Skeletal muscle satellite cell (primary cell): ENCODE measurements at regions not wholly inside any gene's neighbourhood (a gene's known extent, or its start where the extent isn't known, plus 50 kb on each side); places are given as distances from the start of the nearest gene placed in this dataset.

Source experiments
- H3K27me3 ChIP-seq: 2 replicates; pipeline ENCODE4 v1.7.0; 2013; ENCODE audit warnings: low read length; ENCODE audit not compliant: control insufficient read depth, insufficient read depth
- H3K36me3 ChIP-seq: 2 replicates; pipeline ENCODE4 v1.7.0; 2013; ENCODE audit warnings: mild to moderate bottlenecking, control low read depth, low read length; ENCODE audit not compliant: insufficient read depth
- H3K4me1 ChIP-seq: 2 replicates; pipeline ENCODE4 v1.7.0; 2013; ENCODE audit warnings: low read length; ENCODE audit not compliant: control insufficient read depth, insufficient read depth
- H3K4me2 ChIP-seq: 2 replicates; pipeline ENCODE4 v1.7.0; 2013; ENCODE audit warnings: mild to moderate bottlenecking, low read length
- H3K4me3 ChIP-seq: 2 replicates; pipeline ENCODE4 v1.7.0; 2013; ENCODE audit warnings: low read length
- H3K9ac ChIP-seq: 2 replicates; pipeline ENCODE4 v1.7.0; 2013; ENCODE audit warnings: mild to moderate bottlenecking, low read depth, low read length, moderate library complexity
- H3K9me3 ChIP-seq: replicated peaks from 2 replicates; pipeline ENCODE4 v1.7.0; 2013; ENCODE audit warnings: mild to moderate bottlenecking, control low read depth, low read length

DNA sequence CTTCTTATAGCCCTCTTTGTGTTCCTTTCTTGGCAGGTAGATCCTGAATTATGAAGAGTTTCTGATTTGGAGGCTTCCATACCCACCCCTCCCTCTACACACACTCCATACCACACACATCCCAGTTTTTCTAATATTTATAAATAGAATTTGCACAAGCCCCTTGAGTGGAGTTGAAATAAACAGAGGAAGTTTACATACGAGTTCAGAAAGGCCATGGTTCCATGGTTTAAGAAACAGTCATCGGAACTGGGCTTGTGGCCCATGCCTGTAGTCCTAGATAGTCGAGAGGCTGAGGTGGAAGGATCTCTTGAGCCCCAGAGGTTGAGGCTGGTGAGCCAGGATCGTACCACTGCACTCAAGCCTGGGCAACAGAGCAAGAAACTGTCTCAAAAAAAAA, 62.7 kb upstream of the TANC1 start:
- H3K4me1 ChIP-seq: no peaks in the 10 kb centered on the region
- no peak overlapping the region for H3K4me3 ChIP-seq
- H3K9ac ChIP-seq: no peak overlapping the region
- H3K9me3 ChIP-seq: no peaks in the 10 kb centered on the region
- no peaks in the 10 kb centered on the region for H3K36me3 ChIP-seq
- H3K27me3 ChIP-seq: no peaks in the 10 kb centered on the region
- H3K4me2 ChIP-seq: no peak overlapping the region

DNA sequence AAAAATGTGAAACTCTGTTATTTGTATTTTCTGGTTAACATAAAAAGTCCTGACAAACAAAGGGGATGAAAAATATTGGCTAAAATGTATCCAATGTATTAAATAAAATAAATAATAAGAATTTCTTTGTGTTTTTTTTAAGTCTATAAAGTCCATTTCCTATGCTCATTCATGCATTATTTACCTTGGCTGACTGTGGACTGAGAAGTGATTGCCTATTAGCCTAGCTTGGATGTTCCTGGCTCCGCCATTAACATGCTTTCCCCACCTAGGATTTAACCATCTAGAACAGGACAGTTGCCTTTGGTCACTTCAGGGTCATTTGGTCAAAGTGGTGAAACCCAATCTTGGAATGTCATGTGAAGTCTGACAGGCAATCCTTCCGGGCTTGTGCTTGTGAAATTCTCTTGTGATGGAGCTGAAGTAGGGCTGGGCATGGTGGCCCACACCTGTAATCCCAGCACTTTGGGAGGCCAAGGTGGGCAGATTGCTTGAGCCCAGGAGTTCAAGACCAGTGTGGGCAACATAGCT, 60.4 kb upstream of the TANC1 start:
- Histone ChIP-seq H3K4me2 (no peak overlapping the region), H3K9me3 (no peaks in the 10 kb centered on the region), H3K36me3 (no peaks in the 10 kb centered on the region), H3K27me3 (no peaks in the 10 kb centered on the region), H3K9ac (no peak overlapping the region), H3K4me1 (no peaks in the 10 kb centered on the region), H3K4me3 (no peak overlapping the region)

DNA sequence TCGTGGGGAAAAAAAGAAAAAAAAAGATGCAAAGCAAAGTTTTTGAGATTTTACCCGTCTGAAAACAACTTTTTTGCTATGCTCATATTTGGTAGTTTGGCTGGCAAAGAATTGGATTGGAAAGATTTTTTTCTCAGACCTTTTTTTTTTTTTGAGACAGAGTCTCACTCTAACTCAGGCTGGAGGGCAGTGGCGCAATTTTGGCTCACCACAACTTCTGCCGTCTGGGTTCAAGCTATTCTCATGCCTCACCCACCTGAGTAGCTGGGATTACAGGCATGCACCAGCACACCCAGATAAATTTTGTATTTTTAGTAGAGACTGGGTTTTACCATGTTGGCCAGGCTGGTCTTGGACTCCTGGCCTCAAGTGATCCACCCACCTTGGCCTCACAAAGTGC, 56.3 kb upstream of the TANC1 start:
- Histone ChIP-seq H3K9ac (no peak overlapping the region), H3K4me1 (no peaks in the 10 kb centered on the region), H3K36me3 (no peaks in the 10 kb centered on the region), H3K4me3 (no peak overlapping the region), H3K27me3 (no peaks in the 10 kb centered on the region), H3K4me2 (no peak overlapping the region), H3K9me3 (no peaks in the 10 kb centered on the region)

DNA sequence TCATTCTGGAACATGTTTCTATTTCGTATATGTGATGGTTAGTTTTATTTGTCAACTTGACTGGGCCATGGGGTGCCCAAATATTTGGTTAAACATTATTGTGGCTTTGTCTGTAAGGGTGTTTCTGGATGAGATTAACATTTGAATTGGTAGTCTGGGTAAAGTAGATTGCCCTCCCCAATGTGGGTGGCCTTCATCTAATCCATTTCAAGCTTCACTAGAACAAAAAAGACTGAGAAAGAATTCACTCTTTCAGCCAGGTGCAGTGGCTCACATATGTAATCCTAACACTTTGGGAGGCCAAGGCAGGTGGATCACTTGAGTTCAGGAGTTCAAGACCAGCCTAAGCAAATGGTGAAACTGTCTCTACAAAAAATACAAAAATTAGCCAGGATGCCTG, 55.7 kb upstream of the TANC1 start:
- H3K4me2 ChIP-seq: no peak overlapping the region
- H3K27me3 ChIP-seq: no peaks in the 10 kb centered on the region
- H3K36me3 ChIP-seq: no peaks in the 10 kb centered on the region
- H3K4me1 ChIP-seq: no peaks in the 10 kb centered on the region
- no peak overlapping the region for H3K9ac ChIP-seq
- H3K4me3 ChIP-seq: no peak overlapping the region
- H3K9me3 ChIP-seq: no peaks in the 10 kb centered on the region

DNA sequence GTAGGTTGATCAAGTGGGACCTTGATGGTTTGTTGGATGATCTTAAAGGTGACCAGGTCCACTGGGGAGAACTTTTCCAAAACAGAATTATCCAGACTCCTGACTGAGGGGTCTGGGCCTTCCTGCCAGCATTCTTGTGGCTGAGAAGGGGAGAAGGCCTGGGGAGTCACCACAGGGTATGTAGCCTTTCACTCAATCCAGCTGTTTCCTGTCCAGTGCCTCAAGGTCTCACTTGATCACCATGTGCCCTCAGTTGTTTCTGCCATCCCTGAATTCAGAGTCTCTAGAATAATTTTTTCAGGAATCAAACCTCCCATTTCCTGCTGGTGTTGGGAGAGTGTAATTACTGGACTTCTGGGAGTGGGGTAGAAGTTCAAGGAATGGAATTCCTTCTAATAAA, 54.4 kb upstream of the TANC1 start:
- H3K27me3 ChIP-seq: no peaks in the 10 kb centered on the region
- H3K4me1 ChIP-seq: no peaks in the 10 kb centered on the region
- no peak overlapping the region for H3K4me3 ChIP-seq
- no peak overlapping the region for H3K4me2 ChIP-seq
- H3K9me3 ChIP-seq: no peaks in the 10 kb centered on the region
- no peaks in the 10 kb centered on the region for H3K36me3 ChIP-seq
- no peak overlapping the region for H3K9ac ChIP-seq

DNA sequence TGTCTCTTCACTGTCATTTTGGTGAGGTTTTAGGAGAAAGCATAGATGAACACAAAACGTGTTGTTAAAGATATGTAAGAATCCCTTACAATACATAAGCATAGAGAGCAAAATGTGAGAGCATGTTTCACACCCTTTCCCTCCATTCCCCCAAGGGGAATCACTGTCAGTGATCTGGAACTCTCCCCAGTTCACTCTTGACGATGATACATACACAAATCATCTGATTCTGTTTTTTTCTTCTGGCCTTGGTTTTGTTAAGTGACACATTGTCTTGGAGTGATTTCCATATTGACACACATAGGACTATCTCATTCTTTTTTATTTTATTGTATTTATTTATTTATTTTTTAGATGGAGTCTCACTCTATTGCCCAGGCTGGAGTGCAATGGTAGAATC, 53.7 kb upstream of the TANC1 start:
- Histone ChIP-seq H3K4me3 (no peak overlapping the region), H3K4me1 (no peaks in the 10 kb centered on the region), H3K36me3 (no peaks in the 10 kb centered on the region), H3K9ac (no peak overlapping the region), H3K9me3 (no peaks in the 10 kb centered on the region), H3K27me3 (no peaks in the 10 kb centered on the region), H3K4me2 (no peak overlapping the region)

DNA sequence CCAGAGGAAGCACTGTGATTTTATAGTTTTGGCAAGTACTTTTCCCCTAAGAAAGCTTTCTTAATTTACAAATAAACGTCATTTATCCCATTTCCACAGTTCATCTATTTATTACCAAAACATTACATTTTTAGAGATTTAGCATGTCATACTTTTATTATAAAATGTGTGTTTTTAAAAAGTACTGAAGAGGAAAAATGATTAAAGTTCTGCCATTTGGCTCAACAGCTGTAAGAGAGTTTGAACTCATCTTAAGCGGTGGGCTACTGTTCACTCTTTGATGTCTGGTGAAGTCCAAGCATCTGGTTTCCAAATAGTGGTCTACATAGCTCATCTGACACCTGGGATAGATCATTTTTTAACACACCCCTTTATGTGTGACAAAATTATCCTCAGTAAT, 51.3 kb upstream of the TANC1 start:
- H3K9me3 ChIP-seq: no peaks in the 10 kb centered on the region
- H3K36me3 ChIP-seq: no peaks in the 10 kb centered on the region
- H3K27me3 ChIP-seq: no peaks in the 10 kb centered on the region
- H3K4me2 ChIP-seq: no peak overlapping the region
- no peaks in the 10 kb centered on the region for H3K4me1 ChIP-seq
- H3K4me3 ChIP-seq: no peak overlapping the region
- no peak overlapping the region for H3K9ac ChIP-seq

DNA sequence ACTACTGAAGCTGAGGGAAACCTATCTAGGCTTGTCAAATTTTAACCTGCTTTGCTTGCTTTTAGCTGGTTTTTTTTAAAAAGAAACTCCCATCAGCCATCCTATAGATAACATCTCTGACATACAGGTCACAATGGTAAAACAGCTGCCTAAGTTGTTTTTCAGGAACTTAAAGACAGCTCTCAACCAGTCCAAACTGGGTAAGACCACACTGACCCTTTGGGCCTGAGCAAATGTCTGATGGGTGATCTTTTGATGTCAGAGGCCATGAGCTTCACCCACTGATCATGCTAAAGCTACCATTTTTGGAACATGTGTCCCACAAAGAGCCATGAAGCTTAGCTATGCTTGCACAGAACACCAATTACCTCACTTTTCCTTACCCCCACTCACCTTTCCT, 50.0 kb upstream of the TANC1 start:
- no peak overlapping the region for H3K9ac ChIP-seq
- H3K4me3 ChIP-seq: no peak overlapping the region
- no peaks in the 10 kb centered on the region for H3K27me3 ChIP-seq
- H3K4me1 ChIP-seq: peaks cover 12% of the 10 kb centered on the region
- no peaks in the 10 kb centered on the region for H3K9me3 ChIP-seq
- H3K36me3 ChIP-seq: no peaks in the 10 kb centered on the region
- no peak overlapping the region for H3K4me2 ChIP-seq
